DMS153 treated with DMSO at 0.1 percent for 48 hours (cell line): ENCODE measurements at regions not wholly inside any gene's neighbourhood (a gene's known extent, or its start where the extent isn't known, plus 50 kb on each side); places are given as distances from the start of the nearest gene placed in this dataset.
A peak's percentile ranks its signal among the peaks of the same experiment; 100 is the strongest.

Source experiments
- DNase-seq: peaks from one replicate; lab custom pipeline; 2025; ENCODE audit not compliant: unreplicated experiment; lab: John Stamatoyannopoulos, UW

GRCh38 chr11:109096266-109096665 lies 325.7 kb upstream of the C11orf87 start:
- no peak for DNase-seq

- DNase-seq = no peak
Observed at GRCh38 chr11:109106151-109106906, 315.7 kb upstream of the C11orf87 start.

- DNase-seq = no peak
Observed at GRCh38 chr11:109109150-109109549, 312.8 kb upstream of the C11orf87 start.

- DNase-seq = no peak
Observed at GRCh38 chr11:109109571-109110315, 312.2 kb upstream of the C11orf87 start.

GRCh38 chr11:109112261-109112660 lies 309.7 kb upstream of the C11orf87 start:
- no peak for DNase-seq

DNA sequence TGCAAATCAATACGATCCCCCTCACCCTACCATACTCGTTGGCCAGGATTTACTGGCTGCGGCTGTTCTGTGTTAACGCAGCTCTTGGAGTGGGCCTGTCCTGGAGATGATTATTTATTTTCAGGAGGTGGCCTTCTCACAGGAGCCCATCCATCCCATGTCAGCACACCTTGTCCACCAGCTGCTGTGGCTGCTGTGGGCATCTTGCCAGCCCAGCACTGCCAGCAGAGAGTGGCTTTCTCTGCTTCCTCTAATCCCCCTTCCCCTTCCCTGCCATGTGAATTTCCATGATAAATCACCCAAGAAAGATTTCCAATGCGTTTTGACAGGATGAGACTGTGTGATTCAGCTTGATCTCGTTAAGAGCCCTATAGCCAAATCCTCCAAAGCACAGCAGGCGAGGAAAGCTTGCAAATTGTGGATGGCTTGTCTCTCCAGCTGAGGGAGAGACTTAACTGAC lies 309.1 kb upstream of the C11orf87 start:
- peak; percentile 3 for DNase-seq

- no peak for DNase-seq
Observed at GRCh38 chr11:109120341-109120740, 301.6 kb upstream of the C11orf87 start.

- DNase-seq = no peak
Observed at GRCh38 chr11:109121173-109121932, 300.6 kb upstream of the C11orf87 start.

DNA sequence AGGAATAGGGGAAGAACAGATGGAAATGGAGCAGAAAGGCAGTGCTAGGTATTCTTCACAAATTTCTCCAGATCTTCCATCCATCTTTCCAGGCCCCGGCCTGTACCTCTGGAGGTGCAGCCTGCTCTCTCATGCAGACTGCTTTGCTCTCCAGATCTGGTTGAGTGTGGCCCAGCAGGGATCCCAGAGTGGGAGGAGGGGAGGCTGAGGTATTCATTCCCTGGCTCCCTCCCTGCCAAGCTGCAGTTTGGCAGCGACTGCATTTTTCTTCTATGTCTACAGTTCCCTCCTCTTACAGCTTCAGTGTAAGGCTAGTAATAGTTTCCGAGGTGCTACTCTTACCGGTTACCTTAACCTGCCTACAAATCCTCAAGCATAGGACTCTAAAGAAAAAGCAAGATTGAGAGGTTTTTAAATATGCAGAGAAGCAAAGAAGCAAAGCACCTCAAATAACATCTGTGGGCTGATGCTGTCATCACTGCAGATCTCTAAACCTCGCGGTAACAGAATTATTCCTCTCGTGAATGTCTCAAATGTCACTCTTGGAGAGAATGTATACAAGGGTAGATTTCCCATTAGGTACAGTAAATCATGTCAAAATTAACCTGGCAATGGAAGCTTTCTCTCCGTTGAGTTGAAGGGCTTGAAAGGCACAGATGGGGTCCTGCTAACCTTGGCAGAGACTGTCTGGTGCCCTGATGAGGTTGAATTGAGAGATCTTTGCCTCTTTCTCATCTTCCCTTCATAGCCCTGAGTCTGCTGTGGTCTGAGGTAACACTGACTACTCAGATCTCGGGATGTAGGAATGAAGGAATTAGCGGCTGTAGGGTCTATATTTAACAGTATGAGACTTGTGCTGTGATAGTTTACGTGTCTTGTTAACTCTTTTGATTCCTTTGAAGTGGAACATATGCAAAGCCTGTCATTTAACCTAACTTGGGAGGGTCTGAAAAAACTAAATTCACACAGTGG lies 297.9 kb upstream of the C11orf87 start:
- DNase-seq = no peak

DNA sequence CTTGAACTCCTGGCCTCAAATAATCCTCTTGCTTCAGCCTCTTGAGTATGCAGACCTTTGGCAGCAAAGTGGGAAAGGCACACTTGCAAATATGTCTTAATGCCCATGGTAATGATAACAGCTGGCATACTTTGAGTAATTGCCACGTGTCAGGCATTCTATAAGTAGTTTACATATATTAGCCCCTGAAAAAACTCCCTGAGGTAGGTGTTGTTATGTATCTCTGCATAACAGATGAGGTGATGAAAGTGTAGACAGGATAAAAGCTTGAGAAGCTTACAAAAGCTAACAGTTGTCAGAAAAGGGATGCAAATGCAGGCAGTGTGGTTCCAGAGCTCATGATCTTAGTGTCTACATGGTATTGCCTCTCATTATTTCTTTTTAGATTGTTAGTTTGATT lies 291.1 kb upstream of the C11orf87 start:
- no peak for DNase-seq

- no peak for DNase-seq
Observed at GRCh38 chr11:109132539-109132938, 289.5 kb upstream of the C11orf87 start.

GRCh38 chr11:109133159-109133558 lies 288.8 kb upstream of the C11orf87 start:
- no peak for DNase-seq

GRCh38 chr11:109135627-109136026 lies 286.4 kb upstream of the C11orf87 start:
- no peak for DNase-seq

GRCh38 chr11:109138196-109138595 lies 283.8 kb upstream of the C11orf87 start:
- no peak for DNase-seq

DNA sequence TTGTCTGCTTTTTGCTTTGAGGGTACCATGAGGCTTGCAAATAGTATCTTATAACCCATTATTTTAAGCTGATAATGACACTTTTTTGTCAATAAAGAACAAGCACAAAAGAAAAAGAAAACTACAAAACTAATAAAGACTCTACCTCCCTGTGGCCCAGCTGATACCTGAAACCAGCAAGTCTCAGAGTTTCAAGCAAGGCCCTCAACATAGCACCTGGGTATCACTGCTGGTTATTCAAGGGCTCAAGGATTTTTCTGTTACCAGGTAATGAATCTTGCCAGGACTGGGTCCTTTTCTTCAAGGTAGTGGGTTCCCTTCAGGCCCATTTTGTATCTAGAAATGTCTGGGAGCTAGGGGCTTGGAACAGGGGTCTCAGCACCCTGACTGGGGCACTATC lies 281.6 kb upstream of the C11orf87 start:
- DNase-seq = no peak

DNA sequence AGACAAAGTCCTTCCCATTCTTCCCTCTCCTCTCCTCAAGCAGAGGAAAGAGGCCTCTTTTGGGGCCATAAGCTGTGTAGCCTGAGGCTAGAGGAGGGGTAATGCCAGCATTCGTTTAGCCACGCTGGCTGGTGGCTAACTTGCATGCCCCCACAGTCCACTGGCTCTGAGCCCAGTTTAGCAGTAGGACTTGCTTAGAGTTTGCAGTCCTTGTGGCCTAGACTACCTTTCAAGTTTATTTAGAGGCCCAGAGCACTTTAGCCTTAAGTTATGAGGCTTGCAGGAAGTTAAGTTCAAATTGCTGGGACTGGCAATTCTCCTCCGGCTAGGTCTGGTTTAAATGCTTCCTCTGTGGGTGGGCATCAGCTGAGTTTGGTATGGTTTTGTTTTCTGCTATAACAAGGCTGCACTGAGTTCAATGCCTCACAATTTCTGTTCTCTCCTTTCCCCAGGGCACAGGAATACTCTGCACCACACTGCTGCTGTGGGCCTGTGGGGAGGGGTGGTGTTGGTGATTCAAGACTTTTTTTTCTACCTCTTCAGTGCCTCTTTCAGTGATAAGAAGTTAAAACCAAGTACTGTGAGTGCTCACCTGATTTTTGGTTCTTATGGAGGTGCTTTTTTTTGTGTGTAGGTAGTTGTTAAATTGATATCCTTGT lies 281.0 kb upstream of the C11orf87 start:
- no peak for DNase-seq

- DNase-seq = no peak
Observed at GRCh38 chr11:109145287-109145686, 276.7 kb upstream of the C11orf87 start.

DNA sequence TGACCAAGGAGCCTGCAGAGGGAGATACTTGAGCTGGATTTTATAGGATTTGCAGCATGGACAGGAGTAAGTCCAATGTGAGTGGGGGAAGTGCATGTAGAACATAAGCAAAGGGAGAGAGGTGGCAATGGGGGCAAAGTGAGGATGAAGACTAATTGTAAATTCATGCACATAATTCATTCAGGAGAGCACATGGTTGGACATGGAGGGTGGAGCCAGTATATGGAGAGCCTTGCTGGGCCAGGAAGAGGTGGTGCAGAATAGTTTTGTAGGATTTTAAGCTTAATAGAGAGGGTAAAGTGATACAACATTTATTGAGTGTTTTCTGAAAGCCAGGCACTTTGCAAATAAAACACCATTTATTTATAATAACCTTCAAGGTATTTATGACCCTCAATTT lies 274.3 kb upstream of the C11orf87 start:
- no peak for DNase-seq

GRCh38 chr11:109148669-109149068 lies 273.3 kb upstream of the C11orf87 start:
- DNase-seq = no peak

- no peak for DNase-seq
Observed at GRCh38 chr11:109150581-109150980, 271.4 kb upstream of the C11orf87 start.
